ENCODE measurements at regions not wholly inside any gene's neighbourhood (a gene's known extent, or its start where the extent isn't known, plus 50 kb on each side); places are given as distances from the start of the nearest gene placed in this dataset.

- no peak for TF ChIP-seq CTCF (conservative IDR thresholded peaks at IDR 0.05)
- no peak overlapping the region for H3K27ac ChIP-seq
These were observed 228.0 kb downstream of the ETAA1 start for GRCh38 chr2:67625178-67625577.

DNA sequence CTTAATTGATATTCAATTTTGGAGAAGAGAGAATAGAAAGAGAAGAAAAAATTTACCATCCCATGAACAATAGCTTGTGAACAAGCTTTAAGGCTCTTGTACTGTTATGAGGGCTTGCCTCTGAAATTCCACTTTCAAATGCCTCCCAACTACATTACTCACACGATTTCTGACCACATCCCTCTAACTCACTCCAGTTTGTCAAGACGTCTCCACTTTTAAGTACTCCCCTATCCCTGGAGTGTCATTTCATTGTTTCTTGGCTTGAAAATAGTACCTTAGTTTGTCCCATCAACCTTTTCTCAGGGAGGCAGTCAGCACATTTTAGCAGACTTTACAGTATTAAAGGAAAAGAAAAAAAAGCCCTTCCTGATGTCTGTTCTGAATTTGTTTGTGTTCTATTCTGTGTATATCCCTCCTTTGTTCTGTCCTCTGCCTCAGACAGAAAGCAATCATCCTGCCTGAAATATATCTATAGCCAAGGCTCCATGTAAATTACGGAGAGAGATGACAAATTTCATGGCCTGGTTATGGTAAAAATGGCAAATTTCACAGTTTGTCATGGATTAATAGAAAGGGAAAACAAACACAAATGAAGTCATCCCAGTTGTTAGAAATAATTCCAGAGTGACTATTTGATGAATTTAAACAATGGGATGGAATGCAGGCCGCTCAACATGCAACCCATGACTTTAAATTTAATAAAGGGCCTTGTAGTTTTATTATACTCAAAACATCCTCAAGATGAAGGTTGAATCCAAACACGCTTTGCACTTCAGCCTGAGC is 228.8 kb downstream of the ETAA1 start:
- no peak for TF ChIP-seq CTCF (conservative IDR thresholded peaks at IDR 0.05)
- no peak overlapping the region for H3K27ac ChIP-seq

- no peak overlapping the region for H3K27ac ChIP-seq
These were observed 229.5 kb downstream of the ETAA1 start for GRCh38 chr2:67626656-67627055.

DNA sequence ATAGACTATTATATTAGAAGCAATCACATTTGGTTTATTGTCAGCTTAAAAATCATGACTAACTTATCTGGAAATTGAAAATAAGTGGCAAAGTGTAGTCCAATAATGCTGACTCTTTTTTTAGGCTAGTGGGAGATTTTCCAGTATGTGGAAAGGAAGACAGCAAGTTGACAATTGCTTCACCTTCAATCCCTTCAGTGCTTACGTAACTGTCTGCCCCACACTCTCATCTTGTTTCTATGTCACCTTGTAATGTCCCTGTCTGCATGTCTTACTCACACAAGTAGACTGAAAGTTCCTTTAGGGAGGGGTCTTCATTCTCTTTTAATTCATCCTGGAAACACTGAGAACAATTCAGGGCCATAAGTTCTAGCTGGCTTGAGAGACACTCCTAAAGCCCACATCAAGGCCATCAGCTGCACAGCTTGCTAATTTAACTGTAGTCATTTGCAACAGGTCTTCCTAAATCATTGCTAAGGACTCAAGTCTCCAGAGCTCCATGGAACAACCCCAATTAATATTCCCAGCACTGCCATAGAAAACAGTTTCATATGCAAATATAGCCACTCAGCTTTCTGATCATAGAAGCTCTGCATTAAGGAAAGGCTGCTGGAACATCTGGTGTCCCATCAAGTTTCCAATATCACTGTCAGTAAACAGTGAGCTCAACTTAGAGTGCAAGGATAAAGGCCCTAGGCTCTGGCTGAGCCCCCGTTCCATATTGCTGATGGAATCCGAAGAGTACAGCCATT is 230.5 kb downstream of the ETAA1 start:
- TF ChIP-seq CTCF (conservative IDR thresholded peaks at IDR 0.05) = no peak
- H3K27ac ChIP-seq = no peak overlapping the region

More at GRCh38 chr2:67626656-67627055, 229.5 kb downstream of the ETAA1 start:
- no peak for TF ChIP-seq CTCF (conservative IDR thresholded peaks at IDR 0.05)

GRCh38 chr2:67628892-67629291 is 231.8 kb downstream of the ETAA1 start:
- no peak for TF ChIP-seq CTCF (conservative IDR thresholded peaks at IDR 0.05)
- no peak overlapping the region for H3K27ac ChIP-seq

DNA sequence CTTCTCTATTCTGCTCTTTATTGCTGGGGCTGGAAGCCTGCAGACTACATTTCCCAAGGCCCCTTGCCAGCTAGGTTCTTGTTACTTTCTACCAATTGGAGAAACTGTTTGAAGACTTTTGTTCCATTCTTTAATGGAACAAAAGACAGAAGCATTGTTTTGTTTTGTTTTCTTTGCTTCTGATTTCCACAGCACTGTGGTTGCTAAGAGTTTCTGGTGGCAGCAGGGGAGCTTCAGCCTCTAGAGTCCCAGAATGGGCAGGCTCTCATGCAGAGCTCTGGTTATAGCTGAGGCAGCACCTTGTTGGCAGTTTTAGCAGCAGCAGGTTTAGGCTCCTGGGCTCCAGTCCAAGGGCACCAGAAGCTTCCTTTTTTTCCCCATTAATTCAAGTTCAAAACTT is 234.3 kb downstream of the ETAA1 start:
- H3K27ac ChIP-seq = no peak overlapping the region
- TF ChIP-seq CTCF (conservative IDR thresholded peaks at IDR 0.05) = no peak

DNA sequence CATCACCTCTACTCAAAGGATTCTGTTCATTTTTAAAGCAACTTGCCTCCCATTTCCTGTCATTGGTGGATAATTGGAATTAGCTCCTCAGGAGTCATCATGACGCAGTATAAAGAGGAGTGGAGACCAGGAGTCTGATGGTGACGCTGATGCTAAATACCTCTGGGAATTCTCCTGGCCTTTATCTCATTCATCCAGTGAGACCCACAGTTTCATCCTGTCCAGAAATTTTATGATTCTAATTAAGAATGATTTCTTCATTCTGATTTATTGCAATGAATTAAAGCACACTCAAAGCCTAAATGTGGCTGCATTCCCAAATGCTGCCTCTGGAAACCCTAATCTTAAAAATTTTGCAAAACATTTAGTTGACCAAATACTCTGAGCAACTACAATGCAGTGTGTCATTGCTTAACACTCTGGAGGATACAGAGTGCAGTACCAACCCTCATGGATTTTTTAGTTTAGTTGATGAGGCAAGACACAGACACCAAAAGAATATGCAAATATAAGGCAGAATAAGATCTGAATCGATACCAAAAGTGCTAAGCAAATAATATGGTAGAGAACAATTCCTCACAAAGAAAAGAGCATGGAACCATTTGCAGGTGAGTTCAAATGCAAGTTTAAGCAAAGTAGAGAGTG is 236.2 kb downstream of the ETAA1 start:
- no peak for TF ChIP-seq CTCF (conservative IDR thresholded peaks at IDR 0.05)
- H3K27ac ChIP-seq = no peak overlapping the region
